Stimulated activated CD8-positive, alpha-beta memory T cell treated with anti-CD3 and anti-CD28 coated beads, Interleukin-7, amount 100 ng/mL, for 1 hour (primary cell): ENCODE measurements at regions not wholly inside any gene's neighbourhood (a gene's known extent, or its start where the extent isn't known, plus 50 kb on each side); places are given as distances from the start of the nearest gene placed in this dataset.

Experiments
- DNase-seq, 2 donors: peaks; one replicate each; pipeline ENCODE4 v3.0.0-alpha.2; 2020; ENCODE audit warnings: low read depth in 2 of 2

DNA sequence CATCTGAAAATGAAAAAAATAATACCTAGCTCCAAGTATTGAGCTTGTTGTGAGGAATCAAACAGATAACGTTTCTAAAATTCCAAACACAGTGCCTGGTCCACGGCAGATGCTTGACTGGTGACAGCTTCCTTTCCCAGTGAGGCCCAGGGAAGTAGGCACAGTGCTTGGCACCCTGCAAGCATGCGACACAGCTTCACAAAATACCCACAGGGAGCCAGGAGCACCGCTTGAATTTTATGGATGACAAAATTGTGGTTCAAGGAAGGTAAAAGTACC is 205.1 kb upstream of the TNP1 start:
- no peak for DNase-seq

DNA sequence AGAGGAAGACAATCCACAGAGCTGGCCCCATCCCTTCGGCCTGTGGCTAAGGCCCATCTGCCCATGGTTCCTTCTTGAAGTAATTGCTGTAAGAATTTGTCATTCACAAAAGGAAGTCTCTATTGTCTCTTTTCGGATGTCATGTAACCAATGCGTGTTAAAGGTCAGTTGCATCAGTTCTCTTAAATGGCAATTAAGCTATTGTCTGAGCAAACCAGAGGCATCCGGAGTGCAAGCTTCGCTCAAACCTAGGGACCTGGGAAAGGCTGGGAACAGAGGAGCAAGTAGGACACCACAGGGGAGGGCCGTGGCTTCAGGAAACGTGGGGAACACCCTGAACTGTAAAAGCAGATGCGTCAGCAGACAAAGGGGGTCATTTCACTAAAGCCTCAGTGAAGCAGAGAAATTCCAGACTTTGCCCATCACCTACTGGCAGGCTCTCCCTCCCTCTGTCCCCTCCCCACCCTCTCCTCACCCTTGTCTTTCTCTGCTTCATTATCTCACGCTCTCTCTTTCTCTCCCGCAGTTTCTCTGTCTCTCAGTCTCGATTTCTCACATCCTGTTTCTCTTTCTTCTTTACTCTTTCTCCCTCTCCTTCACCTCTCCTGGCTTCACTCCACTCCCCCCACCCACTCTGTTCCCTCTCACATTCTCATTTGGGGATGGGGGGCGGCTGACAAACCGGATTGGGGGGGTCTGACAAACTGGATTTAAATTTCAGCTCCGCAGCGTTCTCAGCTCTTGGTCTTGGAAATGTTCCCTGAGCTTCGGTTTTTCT is 204.6 kb upstream of the TNP1 start:
- DNase-seq, result no peak

DNA sequence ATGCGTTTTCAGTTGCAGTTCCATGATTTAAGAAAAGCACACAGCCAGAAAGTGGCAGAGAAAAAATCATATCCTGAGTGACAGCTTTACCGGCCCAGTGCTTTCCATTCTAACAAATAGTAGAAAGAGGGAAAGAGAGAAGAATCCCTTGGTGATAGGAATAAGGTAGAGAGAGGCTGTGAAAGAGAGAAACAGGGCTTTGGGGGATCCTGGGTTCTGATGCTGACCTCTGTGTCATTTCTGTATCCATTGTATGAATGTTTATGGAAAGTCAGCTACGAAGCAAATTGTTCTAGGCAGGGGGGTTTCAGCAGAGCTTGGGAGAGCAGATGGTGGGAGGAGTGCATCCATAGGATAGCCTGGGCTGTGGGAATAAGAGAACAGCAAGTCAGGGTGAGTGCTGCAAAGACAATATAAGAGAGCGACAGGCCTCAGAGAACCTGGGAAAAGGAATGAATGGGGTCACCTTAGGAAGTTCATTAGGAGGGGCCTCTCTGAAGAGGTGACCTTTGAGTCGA is 203.4 kb upstream of the TNP1 start:
- no peak for DNase-seq

DNA sequence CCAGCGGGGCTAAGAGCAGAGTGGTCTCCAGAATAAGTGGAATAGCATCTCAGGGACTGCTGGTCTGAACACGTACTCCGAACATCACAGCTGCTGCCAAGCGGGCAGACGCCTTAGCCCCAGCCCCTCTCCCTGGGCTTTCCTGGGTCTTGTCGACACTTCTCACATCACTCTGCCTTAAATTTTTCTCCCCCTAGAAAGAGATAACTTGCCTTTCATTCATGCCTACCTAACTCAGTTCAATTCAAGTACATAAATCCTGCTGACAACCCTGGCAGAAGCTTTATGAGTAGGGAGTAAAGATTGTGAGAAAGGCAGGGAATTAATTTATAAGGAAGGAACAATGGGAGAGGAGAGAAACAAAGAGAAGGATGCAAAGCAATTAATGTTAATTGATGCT is 202.9 kb upstream of the TNP1 start:
- no peak for DNase-seq

DNA sequence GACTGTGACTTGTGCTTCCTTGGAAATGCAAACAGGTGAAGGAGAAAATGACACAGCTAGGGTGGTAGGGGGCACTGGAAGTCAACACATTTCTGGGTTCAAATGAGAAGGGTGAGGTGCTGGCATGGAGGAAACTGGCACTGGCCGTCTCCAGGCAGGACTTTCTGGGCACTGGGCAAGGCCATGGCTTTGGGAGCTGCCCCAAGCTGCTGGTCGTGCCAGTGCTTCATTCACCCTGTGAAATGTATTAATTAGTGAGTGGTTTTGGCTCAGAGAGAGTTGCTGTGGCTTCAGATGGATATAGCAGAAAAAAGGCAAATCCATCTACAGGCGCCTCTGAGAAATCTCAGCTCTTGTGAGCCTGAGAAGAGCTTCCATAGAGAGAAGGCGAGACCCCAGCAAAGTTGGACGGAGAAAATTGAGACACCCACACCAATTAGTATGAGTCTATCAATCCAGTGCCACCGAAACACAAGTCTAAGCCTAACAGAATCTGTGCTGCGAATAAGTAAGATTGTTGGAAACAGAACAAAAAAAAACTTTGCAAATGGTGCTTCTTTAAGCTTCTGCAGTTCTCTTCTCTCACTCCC is 202.1 kb upstream of the TNP1 start:
- no peak for DNase-seq

DNA sequence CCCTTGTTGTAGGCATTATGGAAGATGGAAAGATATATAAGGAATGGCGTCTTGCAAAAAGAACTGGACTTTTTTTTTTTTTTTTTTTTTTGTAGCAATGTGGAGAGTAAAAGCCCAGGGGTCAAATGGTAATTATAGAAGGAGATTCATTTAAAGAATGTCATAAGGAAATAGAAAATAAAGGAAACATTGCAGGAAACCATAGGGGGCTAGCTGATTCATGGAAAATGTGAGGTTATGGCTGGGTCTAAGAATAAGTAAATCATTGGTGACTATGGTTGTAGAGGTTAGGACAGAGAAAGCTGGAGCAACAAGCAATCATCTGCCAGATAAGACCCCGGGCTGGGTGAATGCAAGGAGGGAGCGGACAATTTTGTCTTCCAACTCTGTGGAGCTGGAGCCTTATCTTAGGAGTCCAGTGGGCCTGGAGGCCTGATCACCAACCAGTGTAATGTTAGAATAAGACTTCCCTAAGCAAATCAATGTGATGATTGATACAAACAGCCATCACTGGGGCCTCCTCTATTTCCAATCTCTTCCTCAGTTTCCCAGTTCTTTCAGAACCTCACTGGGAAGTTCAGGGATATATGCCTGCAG is 201.2 kb upstream of the TNP1 start:
- DNase-seq, result no peak

DNA sequence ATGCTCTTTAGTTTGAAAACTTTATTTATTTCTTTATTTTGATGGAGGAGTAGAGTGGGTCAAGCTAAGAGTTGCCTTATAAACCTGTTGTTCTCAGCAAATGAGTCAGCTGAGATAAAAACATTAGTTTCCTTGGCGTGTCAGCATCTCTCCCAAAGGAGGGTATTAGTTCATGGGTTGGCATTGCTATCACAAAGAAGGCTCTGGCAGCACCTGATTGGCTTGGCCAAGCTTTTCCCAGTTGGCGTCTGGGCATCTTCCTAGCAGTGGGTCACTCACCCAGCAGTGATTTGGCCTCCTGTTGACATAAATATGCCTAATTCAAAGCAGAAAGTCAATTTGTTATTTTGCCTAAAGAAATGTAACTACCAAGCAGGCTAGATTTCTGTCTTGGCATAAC is 200.7 kb upstream of the TNP1 start:
- no peak for DNase-seq

DNA sequence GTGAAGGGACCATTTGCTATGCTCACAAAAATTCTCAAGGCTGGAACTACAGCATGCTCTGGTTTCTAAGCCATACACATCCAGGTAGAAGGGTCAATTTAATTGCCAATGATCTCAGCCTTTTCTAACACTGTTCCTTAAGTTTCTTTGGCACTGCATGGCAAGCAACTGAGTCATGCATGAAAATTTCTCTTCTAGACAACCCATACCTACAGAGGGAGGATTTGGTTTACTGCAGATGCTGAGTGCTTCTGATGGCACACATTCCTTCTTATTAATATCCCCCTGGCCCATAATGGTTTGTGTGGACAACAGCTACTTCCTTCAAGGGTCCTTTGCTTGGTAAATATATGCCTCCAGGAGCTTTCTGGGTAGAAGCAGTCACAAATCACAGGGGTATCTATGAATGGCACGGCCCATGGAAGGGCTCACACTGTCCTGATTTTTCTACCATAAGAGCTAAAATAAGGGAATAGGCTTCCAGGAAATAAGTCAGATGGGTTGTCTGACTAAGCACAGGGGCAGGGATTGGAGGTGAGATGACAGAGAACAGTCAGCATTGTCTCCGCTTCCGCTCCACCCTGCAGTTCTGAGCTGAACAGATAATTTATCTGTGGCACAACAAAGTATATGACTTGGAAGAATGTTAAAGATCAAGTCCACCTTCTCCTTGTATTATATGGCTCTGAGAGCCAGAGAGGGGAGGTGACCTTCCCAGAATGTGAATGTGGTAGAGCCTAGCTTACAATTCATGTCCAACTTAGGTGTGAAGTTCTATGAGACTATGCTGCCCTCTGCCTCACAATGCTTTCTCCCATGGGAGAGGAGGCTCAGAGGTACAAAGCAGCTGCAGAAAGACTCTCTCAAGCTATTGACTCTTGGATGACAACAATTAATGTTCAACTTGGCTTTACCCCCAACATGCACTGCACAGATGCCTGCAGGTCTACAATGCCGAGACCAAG is 199.2 kb upstream of the TNP1 start:
- DNase-seq, result no peak

DNA sequence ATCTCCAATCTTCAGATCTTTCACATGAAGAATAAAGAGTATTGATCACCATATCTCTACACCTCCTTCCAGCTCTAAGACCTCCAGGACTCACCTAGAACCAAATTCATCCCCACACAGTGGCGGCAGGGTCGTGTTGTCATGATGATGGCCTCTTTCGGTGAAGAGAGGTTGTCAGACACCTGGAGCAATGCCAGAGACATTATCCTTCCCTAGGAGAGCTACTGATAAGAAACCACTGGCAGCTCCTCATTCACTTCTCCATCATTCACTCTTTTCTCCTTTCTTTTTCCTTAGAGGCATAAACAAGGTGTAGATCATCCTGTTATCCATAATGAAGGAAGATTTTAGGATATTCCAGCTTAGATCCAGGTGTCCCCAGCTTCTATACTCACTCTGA is 197.9 kb upstream of the TNP1 start:
- no peak for DNase-seq

DNA sequence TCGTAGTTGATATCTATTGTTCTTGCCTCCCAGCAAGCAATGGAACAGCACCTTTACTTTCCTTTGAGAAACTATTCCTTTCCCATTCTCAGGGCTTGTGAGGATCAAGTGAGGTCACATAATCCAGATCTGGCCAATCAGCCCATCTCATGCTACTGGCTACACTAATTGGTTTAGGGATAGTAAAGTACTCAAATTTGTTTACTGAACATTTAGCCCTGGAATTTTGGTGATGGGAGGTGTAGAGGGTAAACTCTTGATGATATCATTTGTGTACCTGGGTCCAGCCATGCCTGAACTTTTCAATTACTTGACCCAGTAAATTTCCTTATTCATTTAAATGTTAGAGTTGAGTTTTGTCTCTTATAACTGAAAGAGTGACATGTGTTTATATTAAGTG is 195.8 kb upstream of the TNP1 start:
- DNase-seq, result no peak

DNA sequence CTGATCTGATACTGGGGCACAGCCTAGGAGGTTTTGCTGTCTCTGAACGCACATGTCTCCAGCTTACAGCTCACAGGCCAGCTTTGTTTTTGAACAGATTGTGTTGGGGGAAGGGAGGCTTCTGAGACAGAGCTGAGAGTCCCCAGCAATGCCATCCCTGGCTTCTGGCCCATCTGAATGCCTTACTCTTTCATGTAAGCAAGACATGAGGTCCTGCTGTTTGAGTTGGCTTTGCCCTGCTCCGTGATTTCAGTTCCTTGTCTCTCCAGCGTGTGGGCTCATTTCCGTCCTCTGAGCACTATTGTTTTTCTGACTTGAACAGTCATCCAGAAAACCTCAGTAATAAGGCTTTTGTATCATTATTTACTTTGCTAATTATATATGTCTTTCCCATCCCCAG is 194.9 kb upstream of the TNP1 start:
- DNase-seq, result no peak

DNA sequence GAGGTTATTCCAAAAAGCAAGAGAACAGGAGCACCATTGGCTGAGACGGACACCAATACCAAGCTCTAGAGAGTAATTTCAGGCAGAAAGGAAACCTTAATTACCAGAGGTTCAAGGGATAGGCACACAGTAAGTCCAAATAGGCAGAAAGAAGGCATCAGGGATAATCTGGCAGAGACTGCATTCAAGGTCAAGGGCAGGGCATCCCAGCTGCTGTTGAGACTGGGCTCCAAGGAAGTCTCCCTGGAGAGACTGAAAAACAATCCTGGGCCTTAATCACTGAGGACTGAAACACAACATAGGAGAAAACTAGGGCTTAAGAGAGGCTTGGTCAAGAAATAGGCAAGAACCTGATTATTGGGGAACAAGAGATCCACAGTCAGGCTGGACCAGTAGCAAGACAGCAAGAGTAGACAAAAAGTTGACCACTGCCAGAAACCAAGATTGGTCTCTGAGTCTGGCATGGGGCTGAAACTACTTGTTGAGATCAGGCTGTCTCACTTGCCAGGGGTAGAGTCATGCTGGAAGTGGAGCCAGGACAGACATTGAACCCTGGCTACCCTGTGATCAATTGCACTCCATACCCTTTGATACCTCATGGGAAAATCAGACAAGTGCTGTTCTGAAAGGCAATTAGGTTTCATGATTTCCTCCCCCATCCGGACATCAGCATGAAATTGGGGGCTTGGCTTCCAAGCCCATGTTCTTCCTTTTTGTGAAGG is 193.2 kb upstream of the TNP1 start:
- no peak for DNase-seq

DNA sequence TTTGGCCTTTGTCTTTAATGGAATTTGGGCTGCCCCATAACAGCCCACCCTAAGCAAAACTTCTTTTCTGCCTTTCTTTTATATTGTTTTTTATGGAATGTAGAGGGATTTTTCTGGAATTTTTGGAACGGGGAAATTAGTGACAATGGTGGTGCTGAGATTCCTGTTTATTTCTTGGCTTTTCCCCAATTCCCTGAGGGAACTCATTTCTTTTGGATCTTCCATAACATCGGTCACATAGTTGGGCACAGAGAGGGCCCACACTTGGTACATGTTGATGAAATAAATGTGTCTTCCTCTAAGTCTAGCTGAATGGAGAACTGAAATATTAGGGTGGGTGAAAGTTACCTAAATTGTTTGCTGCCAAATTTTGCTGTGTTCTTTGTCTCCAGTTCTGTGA is 191.6 kb upstream of the TNP1 start:
- no peak for DNase-seq

DNA sequence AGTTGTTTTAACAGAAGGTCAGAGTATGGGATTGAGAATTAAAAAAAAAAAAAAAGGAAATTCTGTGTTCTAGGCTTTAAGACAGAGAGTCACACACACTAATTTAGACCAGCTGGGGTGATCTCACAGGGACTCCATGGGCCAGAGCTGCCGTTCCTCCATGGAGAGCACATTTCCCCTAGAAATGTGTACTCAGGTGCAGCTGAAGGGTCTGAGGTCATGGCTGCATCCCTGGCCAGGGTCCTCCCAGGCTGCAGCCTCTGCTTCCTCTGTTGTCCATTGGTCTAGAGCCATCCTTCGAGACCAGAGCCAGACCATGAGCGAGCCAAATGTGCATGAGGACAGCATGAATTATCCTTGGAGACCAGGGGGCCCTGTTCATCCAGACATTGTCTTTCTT is 190.1 kb upstream of the TNP1 start:
- no peak for DNase-seq

DNA sequence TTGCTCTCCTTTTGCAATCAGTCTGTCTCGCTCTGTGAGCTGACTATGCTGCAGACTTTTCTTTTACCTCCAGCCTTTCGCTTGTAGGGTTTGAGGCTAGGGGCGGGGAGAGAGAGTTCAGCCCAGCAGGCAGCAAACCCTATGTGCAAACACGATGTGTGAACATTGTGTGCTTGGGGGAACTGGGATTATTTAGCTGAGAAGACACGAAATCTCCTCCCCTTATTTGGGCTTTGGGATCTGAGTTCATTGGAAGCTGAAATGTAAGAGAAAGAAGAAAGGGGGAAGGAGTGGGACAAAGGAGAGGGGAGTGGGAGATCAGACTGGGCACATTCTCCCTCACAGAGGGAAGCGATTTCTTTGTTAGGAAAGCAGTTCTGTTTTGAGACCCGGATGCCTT is 189.6 kb upstream of the TNP1 start:
- DNase-seq, result no peak

DNA sequence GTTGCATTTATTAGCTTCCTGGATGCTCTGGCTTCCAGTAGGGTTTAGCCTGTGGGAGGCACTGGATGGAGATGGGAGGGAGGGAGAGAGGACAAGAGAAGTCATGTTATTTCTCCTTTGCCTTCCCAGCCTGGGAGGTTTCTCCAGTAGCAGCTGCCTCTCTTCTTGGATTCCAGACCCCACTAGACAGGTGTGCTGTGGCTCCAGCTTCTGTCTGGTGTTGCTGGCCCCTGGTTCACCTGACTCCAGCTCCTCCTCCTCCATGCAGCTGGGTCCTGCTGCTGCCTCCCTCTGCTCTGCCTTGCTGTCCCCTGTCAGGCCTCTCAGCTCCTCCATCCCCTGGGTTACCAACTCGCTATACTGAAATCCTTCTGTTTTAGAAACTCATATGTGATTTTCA is 188.9 kb upstream of the TNP1 start:
- no peak for DNase-seq

DNA sequence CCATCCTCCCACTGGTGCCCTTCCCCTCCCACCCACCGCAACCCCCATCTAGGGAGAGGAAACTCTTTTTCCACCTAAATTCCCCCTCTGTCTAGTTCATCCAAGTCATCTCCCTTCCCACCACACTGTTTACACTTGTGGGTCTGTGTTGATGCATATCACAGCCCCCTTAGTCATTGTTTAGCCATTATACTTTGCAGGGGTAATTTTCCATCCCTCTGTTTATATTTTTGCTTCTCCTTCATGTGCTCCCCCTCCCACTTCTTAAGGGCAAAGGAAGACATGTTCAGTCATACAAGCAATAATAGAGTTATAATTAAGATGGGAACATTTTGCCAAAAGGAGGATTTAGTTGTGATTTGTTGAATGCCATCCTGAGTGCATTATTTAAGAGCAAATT is 187.8 kb upstream of the TNP1 start:
- no peak for DNase-seq

DNA sequence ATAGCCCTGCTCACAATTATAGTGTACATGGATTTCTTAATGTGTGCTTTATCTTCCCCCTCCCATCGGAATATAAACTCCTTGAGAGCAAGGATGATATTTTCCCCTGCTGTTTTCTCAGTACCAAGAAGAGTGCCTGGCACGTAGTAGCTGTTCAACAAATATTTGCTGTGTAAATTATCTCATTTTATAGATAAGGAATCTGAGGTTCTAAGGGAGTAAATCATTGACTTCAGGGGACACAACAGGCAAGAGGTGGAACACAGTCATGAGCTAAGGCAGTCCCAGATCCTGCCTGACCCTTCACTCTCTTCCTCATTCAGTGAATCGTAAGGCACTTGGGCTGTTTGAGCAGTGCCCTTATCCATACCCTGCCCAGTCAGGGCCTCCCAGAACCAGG is 187.3 kb upstream of the TNP1 start:
- no peak for DNase-seq

DNA sequence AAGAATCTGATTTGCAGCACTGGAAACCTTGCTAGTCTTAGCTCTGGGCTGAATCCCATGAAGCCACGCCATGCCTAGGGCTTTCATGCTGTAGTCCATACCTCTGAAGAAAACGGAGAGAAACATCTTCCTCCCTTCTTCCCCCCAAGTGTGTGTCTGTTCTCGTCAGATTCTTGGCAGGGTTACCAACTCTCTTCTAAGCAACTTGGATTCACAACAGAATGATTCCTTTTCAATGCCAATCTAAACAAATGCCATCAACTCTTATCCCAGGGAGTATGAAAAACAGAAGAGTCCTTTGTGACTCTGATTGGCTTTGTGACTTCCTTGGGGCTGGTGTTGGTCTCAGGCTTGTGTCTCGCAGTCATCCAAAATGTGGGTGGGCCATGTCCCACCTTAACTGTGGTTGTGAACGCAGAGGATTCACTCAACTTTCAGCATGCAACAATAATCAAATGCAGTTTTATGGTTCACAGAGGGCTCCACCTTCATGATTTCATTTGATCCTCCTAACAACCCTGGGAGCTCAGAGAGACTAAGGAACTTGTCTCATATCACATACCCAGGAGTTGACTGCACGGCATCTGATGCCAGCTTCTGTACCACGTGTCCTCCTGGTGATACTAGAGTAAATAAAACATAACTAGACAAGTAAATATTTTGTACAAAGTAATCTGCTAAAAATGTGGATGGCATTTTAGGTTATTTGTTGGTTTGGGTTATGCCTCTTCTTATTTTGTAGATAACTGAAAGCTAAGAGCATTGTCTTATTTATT is 186.0 kb upstream of the TNP1 start:
- no peak for DNase-seq

DNA sequence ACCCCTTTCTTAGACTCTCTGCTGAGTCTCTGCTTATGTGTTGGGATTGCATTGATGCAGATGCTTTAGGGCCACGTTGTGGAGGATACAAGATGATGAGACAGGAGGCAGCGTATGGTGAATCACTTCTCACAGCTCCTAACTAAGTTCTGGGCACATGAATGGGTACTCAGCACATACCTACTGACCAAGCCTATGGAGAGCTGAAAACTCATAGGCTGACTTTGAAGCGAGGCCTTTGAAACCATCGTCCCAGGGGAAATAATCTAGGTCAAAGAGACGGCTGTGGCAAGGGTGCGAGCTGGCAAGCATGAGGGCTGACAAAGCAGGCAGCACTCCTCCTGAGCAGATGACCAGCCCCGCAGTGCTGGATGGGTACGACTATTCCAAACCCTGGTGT is 180.2 kb upstream of the TNP1 start:
- DNase-seq, result no peak

DNA sequence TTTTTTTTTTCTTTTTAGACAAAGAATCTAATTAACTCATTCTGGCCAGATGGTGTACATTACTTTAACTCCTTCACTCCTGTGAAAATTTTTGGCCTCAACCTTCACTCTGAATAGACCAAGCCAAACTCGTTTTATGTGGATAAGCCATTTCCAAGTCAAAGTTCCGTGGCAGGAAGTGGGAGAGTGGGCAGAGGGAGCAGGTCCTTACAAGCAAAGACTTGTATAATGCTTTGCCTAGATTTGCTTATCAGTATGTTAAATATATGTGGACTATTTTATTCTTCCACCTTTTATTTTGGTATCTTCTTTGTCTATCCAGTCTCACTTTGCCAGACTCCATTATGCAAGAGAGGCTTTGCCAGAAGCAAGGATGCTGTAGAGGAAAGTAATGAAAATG is 178.1 kb upstream of the TNP1 start:
- DNase-seq, result no peak
